GM18870 (cell line): ENCODE measurements at regions not wholly inside any gene's neighbourhood (a gene's known extent, or its start where the extent isn't known, plus 50 kb on each side); places are given as distances from the start of the nearest gene placed in this dataset.

ENCODE experiments used
- ATAC-seq: cut with Tn5 transposase; IDR thresholded peaks from one replicate; pipeline ENCODE4 v1.9.1; 2021; ENCODE audit warnings: moderate library complexity; ENCODE audit not compliant: unreplicated experiment

GRCh38 chr14:98368221-98368620 lies 903.8 kb downstream of the BCL11B start:
- ATAC-seq, result no peak

- ATAC-seq, result no peak
Observed at GRCh38 chr14:98368916-98369315, 903.1 kb downstream of the BCL11B start.

- ATAC-seq, result no peak
Observed at GRCh38 chr14:98369344-98369743, 902.7 kb downstream of the BCL11B start.

- no peak for ATAC-seq
Observed at GRCh38 chr14:98370352-98370751, 901.6 kb downstream of the BCL11B start.

- ATAC-seq, result no peak
Observed at GRCh38 chr14:98371141-98371540, 900.9 kb downstream of the BCL11B start.

GRCh38 chr14:98374136-98374535 lies 897.9 kb downstream of the BCL11B start:
- ATAC-seq, result no peak

- ATAC-seq, result no peak
Observed at GRCh38 chr14:98375566-98375965, 896.4 kb downstream of the BCL11B start.

GRCh38 chr14:98379830-98380229 lies 892.2 kb downstream of the BCL11B start:
- no peak for ATAC-seq

- ATAC-seq, result no peak
Observed at GRCh38 chr14:98382662-98383061, 889.3 kb downstream of the BCL11B start.

GRCh38 chr14:98385851-98386250 lies 886.1 kb downstream of the BCL11B start:
- ATAC-seq, result no peak

GRCh38 chr14:98391061-98391460 lies 880.9 kb downstream of the BCL11B start:
- no peak for ATAC-seq

- ATAC-seq, result no peak
Observed at GRCh38 chr14:98393527-98393926, 878.5 kb downstream of the BCL11B start.

- no peak for ATAC-seq
Observed at GRCh38 chr14:98404811-98405210, 867.2 kb downstream of the BCL11B start.

- no peak for ATAC-seq
Observed at GRCh38 chr14:98408024-98408555, 863.9 kb downstream of the BCL11B start.

- ATAC-seq, result no peak
Observed at GRCh38 chr14:98408713-98409112, 863.3 kb downstream of the BCL11B start.

- no peak for ATAC-seq
Observed at GRCh38 chr14:98411154-98411553, 860.8 kb downstream of the BCL11B start.

GRCh38 chr14:98412431-98412830 lies 859.6 kb downstream of the BCL11B start:
- ATAC-seq, result no peak

GRCh38 chr14:98415766-98416165 lies 856.2 kb downstream of the BCL11B start:
- ATAC-seq, result no peak

- ATAC-seq, result no peak
Observed at GRCh38 chr14:98417001-98417400, 855.0 kb downstream of the BCL11B start.

GRCh38 chr14:98428483-98428994 lies 843.5 kb downstream of the BCL11B start:
- ATAC-seq, result no peak

GRCh38 chr14:98433436-98433835 lies 838.6 kb downstream of the BCL11B start:
- no peak for ATAC-seq

- no peak for ATAC-seq
Observed at GRCh38 chr14:98437113-98437512, 834.9 kb downstream of the BCL11B start.

- no peak for ATAC-seq
Observed at GRCh38 chr14:98444077-98444476, 827.9 kb downstream of the BCL11B start.
